IMR-90 (cell line): ENCODE measurements at regions not wholly inside any gene's neighbourhood (a gene's known extent, or its start where the extent isn't known, plus 50 kb on each side); places are given as distances from the start of the nearest gene placed in this dataset.

Experiments
- ATAC-seq: fragments of 200-7000 bp; cut with Tn5 transposase; 2 replicates; pipeline ENCODE4 v1.9.1; 2020; ENCODE audit warnings: low read depth, mild to moderate bottlenecking, moderate library complexity
- BruUV-seq: library from RNA; stranded (reverse); fragments of 400-500 nt; replicated peaks from 2 replicates; lab custom pipeline; 2021; lab: Mats Ljungman, UMichigan
- CTCF ChIA-PET: fragments of 300-600 bp; formaldehyde crosslinking; extraction: SDS; loops from one replicate; lab custom pipeline; 2021; ENCODE audit warnings: antibody characterized with exemption; lab: Yijun Ruan, JAX
- POLR2A ChIA-PET: fragments of 300-600 bp; sonication (Branson Sonifier 250); formaldehyde crosslinking; loops from one replicate; lab custom pipeline; 2022; ENCODE audit warnings: antibody characterized with exemption; ENCODE audit not compliant: unreplicated experiment; lab: Charles Lee
- DNase-seq: peaks from one replicate; pipeline ENCODE4 v3.0.0; 2013
- H2AFZ ChIP-seq: replicated peaks from 2 replicates; pipeline ENCODE3; 2013; ENCODE audit warnings: low read length, mild to moderate bottlenecking; ENCODE audit not compliant: poor library complexity
- H2AK5ac ChIP-seq: 2 replicates; pipeline ENCODE4 v1.6.1; 2013; ENCODE audit warnings: low read depth, low read length, inconsistent platforms
- H2AK9ac ChIP-seq: replicated peaks from 2 replicates; pipeline ENCODE3; 2013; ENCODE audit warnings: mild to moderate bottlenecking, low read depth, low read length, moderate library complexity; ENCODE audit not compliant: poor library complexity
- H2BK120ac ChIP-seq: 2 replicates; pipeline ENCODE4 v1.6.1; 2013; ENCODE audit warnings: low read depth, low read length, inconsistent platforms
- H2BK15ac ChIP-seq: 3 replicates; pipeline ENCODE4 v1.6.1; 2013; ENCODE audit warnings: low read depth, low read length, inconsistent platforms
- H2BK20ac ChIP-seq: 2 replicates; pipeline ENCODE4 v1.6.1; 2013; ENCODE audit warnings: low read depth, mild to moderate bottlenecking, inconsistent platforms, low read length, moderate library complexity
- H2BK5ac ChIP-seq: 2 replicates; pipeline ENCODE4 v1.6.1; 2013; ENCODE audit warnings: mild to moderate bottlenecking, low read depth, low read length, inconsistent platforms; ENCODE audit not compliant: poor library complexity, severe bottlenecking
- H3K14ac ChIP-seq: replicated peaks from 2 replicates; pipeline ENCODE4 v1.6.1; 2013; ENCODE audit warnings: low read depth, low read length, inconsistent platforms
- H3K18ac ChIP-seq: 2 replicates; pipeline ENCODE4 v1.6.1; 2013; ENCODE audit warnings: low read depth, low read length, control low read depth
- H3K23ac ChIP-seq: 2 replicates; pipeline ENCODE4 v1.6.1; 2013; ENCODE audit warnings: low read depth, low read length, inconsistent platforms
- H3K27ac ChIP-seq: 2 replicates; pipeline ENCODE4 v1.5.1; 2013; ENCODE audit warnings: mild to moderate bottlenecking, control low read depth, low read length; ENCODE audit not compliant: insufficient read depth
- H3K27me3 ChIP-seq: 2 replicates; pipeline ENCODE4 v1.6.1; 2013; ENCODE audit warnings: low read length; ENCODE audit not compliant: control insufficient read depth, insufficient read depth
- H3K36me3 ChIP-seq: 2 replicates; pipeline ENCODE4 v1.6.1; 2013; ENCODE audit warnings: low read length, mixed read lengths; ENCODE audit not compliant: control insufficient read depth, insufficient read depth
- H3K4ac ChIP-seq: 2 replicates; pipeline ENCODE4 v1.6.1; 2013; ENCODE audit warnings: low read depth, low read length, inconsistent platforms
- H3K4me1 ChIP-seq: 2 replicates; pipeline ENCODE4 v1.6.1; 2013; ENCODE audit warnings: low read length, mixed read lengths; ENCODE audit not compliant: control insufficient read depth, insufficient read depth
- H3K4me2 ChIP-seq: 2 replicates; pipeline ENCODE4 v1.6.1; 2013; ENCODE audit warnings: low read depth, mild to moderate bottlenecking, control low read depth, low read length, moderate library complexity
- H3K4me3 ChIP-seq: 2 replicates; pipeline ENCODE4 v1.5.1; 2013; ENCODE audit warnings: low read depth, mild to moderate bottlenecking, control low read depth, low read length, moderate library complexity; ENCODE audit not compliant: insufficient read depth
- H3K56ac ChIP-seq: 2 replicates; pipeline ENCODE4 v1.6.1; 2013; ENCODE audit warnings: low read length, inconsistent platforms; ENCODE audit not compliant: insufficient read depth; ENCODE audit errors: extremely low read depth
- H3K79me1 ChIP-seq, 2 experiments: 2 replicates each; pipeline ENCODE4 v1.6.1; 2013; ENCODE audit warnings: low read length in 2 of 2, inconsistent platforms in 1 of 2, low read depth in 1 of 2
- H3K9ac ChIP-seq: 2 replicates; pipeline ENCODE4 v1.6.1; 2013; ENCODE audit warnings: low read depth, low read length, control low read depth
- H3K9me1 ChIP-seq: 2 replicates; pipeline ENCODE4 v1.6.1; 2013; ENCODE audit warnings: low read length, inconsistent platforms; ENCODE audit not compliant: insufficient read depth
- H3K9me3 ChIP-seq: 2 replicates; pipeline ENCODE4 v1.6.1; 2013; ENCODE audit warnings: low read length; ENCODE audit not compliant: control insufficient read depth, insufficient read depth
- H4K20me1 ChIP-seq: 2 replicates; pipeline ENCODE4 v1.6.1; 2013; ENCODE audit warnings: low read length, inconsistent platforms; ENCODE audit not compliant: insufficient read depth
- H4K5ac ChIP-seq: 2 replicates; pipeline ENCODE4 v1.6.1; 2013; ENCODE audit warnings: mild to moderate bottlenecking, low read depth, low read length, control low read depth
- H4K8ac ChIP-seq, 2 experiments: 2 replicates each; pipeline ENCODE4 v1.6.1; 2013; ENCODE audit warnings: low read depth in 2 of 2, low read length in 2 of 2, control low read depth in 1 of 2, inconsistent platforms in 1 of 2
- H4K91ac ChIP-seq: 2 replicates; pipeline ENCODE4 v1.6.1; 2013; ENCODE audit warnings: low read depth, low read length, inconsistent platforms; ENCODE audit not compliant: insufficient read depth
- BHLHE40 ChIP-seq: fragments of 150-350 bp; IDR thresholded peaks from 2 replicates; pipeline ENCODE4 v1.6.1; 2016; ENCODE audit warnings: mild to moderate bottlenecking, low read depth, low read length
- CHD1 ChIP-seq: IDR thresholded peaks from 2 replicates; pipeline ENCODE4 v1.6.1; 2012; ENCODE audit warnings: low read depth, low read length, improper control_type of control experiment
- FOS ChIP-seq: fragments of 150-350 bp; IDR thresholded peaks from 2 replicates; pipeline ENCODE4 v1.6.1; 2016; ENCODE audit warnings: low read depth, low read length
- MAFK ChIP-seq: IDR thresholded peaks from 2 replicates; pipeline ENCODE4 v1.6.1; 2012; ENCODE audit warnings: low read depth, low read length, improper control_type of control experiment
- MAZ ChIP-seq: IDR thresholded peaks from 2 replicates; pipeline ENCODE4 v1.6.1; 2012; ENCODE audit warnings: low read depth, mild to moderate bottlenecking, low read length, improper control_type of control experiment, moderate library complexity, borderline replicate concordance
- MXI1 ChIP-seq: IDR thresholded peaks from 2 replicates; pipeline ENCODE4 v1.6.1; 2012; ENCODE audit warnings: low read depth, mild to moderate bottlenecking, low read length, moderate library complexity, borderline replicate concordance
- NFE2L2 ChIP-seq: fragments of 150-350 bp; IDR thresholded peaks from 2 replicates; pipeline ENCODE4 v1.6.1; 2016; ENCODE audit warnings: low read depth, mild to moderate bottlenecking, low read length
- POLR2A ChIP-seq: IDR thresholded peaks from 2 replicates; pipeline ENCODE4 v1.6.1; 2012; ENCODE audit warnings: mild to moderate bottlenecking, low read depth, low read length
- RCOR1 ChIP-seq: IDR thresholded peaks from 2 replicates; pipeline ENCODE4 v1.6.1; 2012; ENCODE audit warnings: mild to moderate bottlenecking, low read length, improper control_type of control experiment; ENCODE audit not compliant: insufficient replicate concordance
- RFX5 ChIP-seq: IDR thresholded peaks from 2 replicates; pipeline ENCODE4 v1.8.0; 2012; ENCODE audit warnings: low read depth, mild to moderate bottlenecking, low read length, moderate library complexity
- WGBS, 2 experiments: methylation state at CpG; one replicate each; pipeline versions ENCODE4 v1.1.5 to v1.1.7; 2013; ENCODE audit warnings: missing lambda C conversion rate in 2 of 2; ENCODE audit not compliant: insufficient read length in 1 of 2; ENCODE audit errors: extremely low coverage in 2 of 2; 5-methylcytosine and 5-hydroxymethylcytosine counted together
- dilution Hi-C: fragments of 300-500 bp; cut with HindIII; formaldehyde crosslinking; loops from one replicate; pipeline ENCODE4 v1.14.3; 2018; ENCODE audit warnings: low sequenced_read_pairs; ENCODE audit not compliant: unreplicated experiment
- in situ Hi-C: fragments of 300-500 bp; cut with MboI; formaldehyde crosslinking; loops from 3 replicates; pipeline ENCODE4 v1.14.3; 2019; ENCODE audit warnings: low sequenced_read_pairs, inconsistent platforms, mixed read lengths
- intact Hi-C: fragments of 100-400 bp; cut with micrococcal nuclease; formaldehyde crosslinking; loops from 2 replicates; pipeline ENCODE4 v1.10.0; 2022

- no peaks in the 10 kb centered on the region for H3K4me1 ChIP-seq
- CTCF ChIA-PET = no interaction called here
Observed at GRCh38 chr15:53448232-53449015, 311.0 kb downstream of the WDR72 start.

More at GRCh38 chr15:53448232-53449015, 311.0 kb downstream of the WDR72 start:
- H3K79me1 ChIP-seq = no peaks in the 10 kb centered on the region
- intact Hi-C loops (no loop called here), in situ Hi-C loops (no loop called here), dilution Hi-C loops (no loop called here)
- H3K9ac ChIP-seq = no peak overlapping the region
- H2AK5ac ChIP-seq = no peak overlapping the region
- H2AK9ac ChIP-seq = no peak overlapping the region
- H3K4me3 ChIP-seq = no peak overlapping the region
- no peaks in the 10 kb centered on the region for H3K36me3 ChIP-seq
- no peaks in the 10 kb centered on the region for H4K20me1 ChIP-seq
- no peak overlapping the region for H4K8ac ChIP-seq
- H2BK15ac ChIP-seq = no peak overlapping the region
- no peak overlapping the region for H2BK20ac ChIP-seq
- H3K56ac ChIP-seq = no peak overlapping the region
- no peak overlapping the region for H3K4ac ChIP-seq
- no peaks in the 10 kb centered on the region for H3K27me3 ChIP-seq
- H4K5ac ChIP-seq = no peak overlapping the region
- no peak overlapping the region for H3K14ac ChIP-seq
- H2AFZ ChIP-seq = no peak overlapping the region
- no peak overlapping the region for H2BK5ac ChIP-seq
- DNase-seq = no peak
- H3K9me1 ChIP-seq = no peaks in the 10 kb centered on the region
- POLR2A ChIA-PET = no interaction called here
- no peak overlapping the region for H3K23ac ChIP-seq
- H3K4me2 ChIP-seq = no peak overlapping the region
- no peak for ATAC-seq
- no peak overlapping the region for H3K27ac ChIP-seq
- H3K18ac ChIP-seq = no peak overlapping the region
- no CpG with 5 or more reads among the region's 7 CpGs for WGBS, 2 experiments
- no peak for TF ChIP-seq BHLHE40
- no peak for TF ChIP-seq FOS
- no peak for TF ChIP-seq POLR2A
- no peak for TF ChIP-seq RFX5
- TF ChIP-seq NFE2L2 = no peak
- no peak for TF ChIP-seq MXI1
- no peak for TF ChIP-seq RCOR1
- no peak for TF ChIP-seq CHD1
- TF ChIP-seq MAZ = no peak
- TF ChIP-seq MAFK = no peak
- H3K9me3 ChIP-seq = peaks cover 17% of the 10 kb centered on the region
- H4K91ac ChIP-seq = no peak overlapping the region
- H2BK120ac ChIP-seq = no peak overlapping the region
- no TSS peak for BruUV-seq
